Iris pigment epithelial cell (primary cell): ENCODE measurements at regions not wholly inside any gene's neighbourhood (a gene's known extent, or its start where the extent isn't known, plus 50 kb on each side); places are given as distances from the start of the nearest gene placed in this dataset.
"Not testable (repeated sequence)": the region's sequence is repeated elsewhere in the genome, so short reads cannot be mapped to it uniquely, and the experiment has no call there.

Source experiments
- DNase-seq: peaks from one replicate; pipeline ENCODE4 v3.0.0-alpha.2; 2011; ENCODE audit warnings: low read depth

DNA sequence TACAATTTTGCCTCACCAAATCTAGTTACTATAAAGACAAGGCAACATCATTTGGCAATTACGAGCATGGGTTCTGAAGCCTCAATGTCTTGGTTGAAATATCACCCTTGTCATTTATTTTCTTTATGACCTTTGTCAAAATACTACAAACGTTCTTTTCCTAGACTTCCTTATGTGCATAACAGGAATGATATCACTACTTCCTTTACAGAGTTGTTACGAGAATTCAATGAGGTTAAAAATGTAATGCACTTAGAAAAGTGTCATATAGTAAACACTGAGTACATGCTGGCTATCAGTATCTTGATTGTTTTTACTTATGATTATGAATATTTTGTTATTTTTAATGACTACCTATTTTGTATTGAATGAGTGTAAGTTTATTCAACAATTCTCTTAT, 640.9 kb upstream of the CCNG1 start:
- no peak for DNase-seq

GRCh38 chr5:162800301-162800700, 637.1 kb upstream of the CCNG1 start:
- DNase-seq: no peak

GRCh38 chr5:162801235-162801634, 636.2 kb upstream of the CCNG1 start:
- DNase-seq: no peak

DNA sequence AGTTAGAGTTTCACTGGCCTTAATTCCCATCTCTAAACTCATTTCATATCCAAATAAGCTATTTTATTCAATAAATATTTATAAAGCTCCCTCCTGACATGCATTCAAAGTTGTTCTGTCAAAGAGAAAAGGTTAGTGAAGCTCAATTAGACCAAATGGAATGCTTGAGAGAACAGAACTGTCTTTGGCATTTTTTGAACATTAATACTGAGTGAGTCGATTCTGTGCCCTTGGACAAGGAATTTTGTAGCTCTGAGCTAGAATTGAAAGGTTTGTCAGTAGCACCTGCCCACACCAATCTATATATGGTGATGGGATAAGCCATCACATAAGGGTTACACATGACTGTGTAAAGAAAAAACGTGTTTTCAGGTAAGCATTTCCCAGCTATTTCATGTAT, 631.2 kb upstream of the CCNG1 start:
- DNase-seq: no peak

DNA sequence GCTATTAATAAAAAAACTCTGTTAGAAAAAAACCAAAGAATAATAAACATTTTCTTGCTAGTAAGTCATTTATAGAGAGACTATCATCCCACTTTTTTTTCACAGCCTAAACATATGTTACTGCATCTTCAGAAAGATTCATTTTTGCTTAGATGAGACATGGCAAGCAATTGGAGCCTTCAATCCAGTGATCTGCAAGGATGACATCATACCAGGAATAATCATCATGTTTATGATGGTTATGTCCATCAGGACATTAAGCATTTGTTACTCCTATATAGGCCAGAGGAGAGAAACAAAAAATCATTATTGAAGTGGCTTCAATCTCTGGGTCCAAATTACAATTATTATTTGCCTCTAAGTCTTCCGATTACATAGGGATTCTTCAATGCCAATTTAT, 626.3 kb upstream of the CCNG1 start:
- DNase-seq: no peak

DNA sequence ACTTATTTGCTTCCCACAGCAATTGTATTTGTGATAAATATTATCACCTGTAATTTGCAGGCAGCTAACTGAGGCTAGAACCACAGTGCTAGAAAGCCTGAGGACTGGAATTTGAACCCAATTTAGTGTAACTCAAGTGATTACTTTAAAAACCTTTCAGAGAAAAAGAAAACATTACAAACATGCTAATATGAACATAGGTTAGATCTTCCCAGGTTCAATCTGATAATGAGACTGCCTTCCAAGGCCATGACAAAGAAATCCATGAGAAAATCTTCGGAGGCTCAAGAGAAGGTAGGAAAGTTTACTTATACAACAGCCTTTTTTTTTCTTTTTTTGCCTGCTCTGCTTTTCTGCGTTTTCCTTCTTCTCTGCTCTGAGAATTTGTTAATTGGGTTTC, 620.6 kb upstream of the CCNG1 start:
- DNase-seq: no peak

GRCh38 chr5:162817364-162817763, 620.0 kb upstream of the CCNG1 start:
- DNase-seq: no peak

DNA sequence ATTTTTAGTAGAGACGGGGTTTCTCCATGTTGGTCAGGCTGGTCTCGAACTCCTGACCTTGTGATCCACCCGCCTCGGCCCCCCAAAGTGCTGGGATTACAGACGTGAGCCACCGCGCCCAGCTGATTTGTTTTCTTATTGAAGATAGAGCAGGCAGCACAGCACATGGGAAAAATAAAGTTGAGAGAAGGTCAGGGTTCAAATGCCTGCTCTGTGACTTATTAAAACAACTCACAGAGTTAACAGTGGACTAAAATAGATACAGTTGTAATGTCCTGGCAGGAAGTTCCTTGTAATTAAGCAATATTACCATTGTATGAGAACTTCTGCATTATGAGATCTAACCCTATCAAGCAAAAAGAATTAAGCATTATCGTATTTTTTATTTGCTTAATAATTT, 615.7 kb upstream of the CCNG1 start:
- DNase-seq: not testable (repeated sequence)

GRCh38 chr5:162824360-162824759, 613.0 kb upstream of the CCNG1 start:
- DNase-seq: no peak

DNA sequence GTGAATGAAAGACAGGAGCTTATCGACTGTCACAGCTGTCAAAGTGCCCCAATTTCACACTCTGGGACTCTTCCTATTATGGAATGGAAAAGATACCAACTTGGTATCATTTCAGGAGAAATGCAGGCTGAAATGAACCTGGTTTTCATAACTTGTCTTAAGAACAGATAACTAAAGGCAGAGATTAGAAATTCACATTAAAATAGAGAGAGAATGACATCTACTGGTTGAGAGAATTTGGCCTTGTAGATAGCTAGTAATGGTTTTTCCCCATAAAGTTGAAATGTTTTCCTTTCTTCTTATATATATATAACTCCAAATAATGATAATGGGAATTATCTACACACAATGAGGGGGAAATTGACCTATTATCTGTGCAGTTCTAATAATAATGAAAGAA, 600.2 kb upstream of the CCNG1 start:
- no peak for DNase-seq

DNA sequence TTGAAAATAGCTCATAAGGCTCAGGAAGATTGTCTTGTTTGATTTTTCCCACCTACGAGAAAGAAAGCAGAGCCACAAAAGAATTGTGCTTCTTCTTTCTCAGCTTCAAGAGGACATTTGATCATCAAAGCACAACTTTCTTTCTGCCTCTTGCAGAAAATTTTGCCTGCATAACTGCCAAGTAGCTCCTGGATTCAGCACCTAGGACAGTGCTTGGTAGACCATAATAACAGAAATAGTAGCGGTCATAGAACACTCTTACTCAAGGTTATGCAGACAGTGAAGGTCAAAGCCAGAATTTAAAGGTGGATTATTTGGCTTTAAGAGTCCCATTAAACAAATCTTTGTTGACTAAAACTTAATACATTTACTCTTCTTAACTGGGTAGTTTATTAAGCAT, 594.7 kb upstream of the CCNG1 start:
- no peak for DNase-seq

- no peak for DNase-seq
These were observed 585.3 kb upstream of the CCNG1 start for GRCh38 chr5:162852134-162852533.

- DNase-seq: no peak
These were observed 578.6 kb upstream of the CCNG1 start for GRCh38 chr5:162858770-162859169.

DNA sequence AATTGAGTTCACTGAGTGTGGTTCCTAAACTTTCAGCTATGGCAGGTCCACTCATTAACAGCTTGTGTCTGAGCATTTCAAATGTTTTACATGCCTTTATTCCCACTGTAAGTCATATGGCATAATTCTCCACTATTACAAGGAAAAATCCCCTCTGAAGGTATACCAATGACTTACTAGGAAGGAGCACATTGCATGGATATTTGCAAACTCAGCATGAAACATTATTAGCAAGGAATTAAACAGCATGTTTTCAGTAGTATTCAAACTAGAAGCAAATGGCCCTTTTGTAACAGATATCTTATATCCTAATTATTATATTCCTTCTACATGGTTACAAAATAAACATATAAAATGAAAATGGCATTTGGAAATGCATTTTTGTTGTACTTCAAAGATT, 566.4 kb upstream of the CCNG1 start:
- no peak for DNase-seq

- DNase-seq: no peak
These were observed 554.8 kb upstream of the CCNG1 start for GRCh38 chr5:162882629-162883028.

- no peak for DNase-seq
These were observed 550.7 kb upstream of the CCNG1 start for GRCh38 chr5:162886717-162887116.

- no peak for DNase-seq
These were observed 549.1 kb upstream of the CCNG1 start for GRCh38 chr5:162888268-162888667.

GRCh38 chr5:162911873-162912272, 525.5 kb upstream of the CCNG1 start:
- DNase-seq: no peak

DNA sequence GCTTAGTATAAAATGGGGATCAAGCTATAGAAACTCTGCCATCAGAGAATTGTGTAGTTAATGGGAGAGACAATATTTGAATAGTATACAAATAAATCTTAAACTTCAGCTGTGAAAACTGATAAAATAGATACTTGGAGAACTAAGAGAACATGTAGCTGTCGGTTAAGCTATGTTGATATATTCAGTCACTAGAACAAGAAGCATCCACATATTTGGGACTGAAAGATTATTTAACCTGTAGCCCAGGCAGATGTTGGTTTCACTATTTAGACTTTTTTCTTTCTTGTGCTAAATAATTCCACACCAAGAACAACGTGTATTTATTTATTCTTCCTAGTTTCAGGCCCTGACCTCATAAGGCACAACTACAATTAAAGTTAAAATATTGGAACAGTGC, 521.0 kb upstream of the CCNG1 start:
- no peak for DNase-seq

- DNase-seq: no peak
These were observed 508.3 kb upstream of the CCNG1 start for GRCh38 chr5:162929104-162929503.

DNA sequence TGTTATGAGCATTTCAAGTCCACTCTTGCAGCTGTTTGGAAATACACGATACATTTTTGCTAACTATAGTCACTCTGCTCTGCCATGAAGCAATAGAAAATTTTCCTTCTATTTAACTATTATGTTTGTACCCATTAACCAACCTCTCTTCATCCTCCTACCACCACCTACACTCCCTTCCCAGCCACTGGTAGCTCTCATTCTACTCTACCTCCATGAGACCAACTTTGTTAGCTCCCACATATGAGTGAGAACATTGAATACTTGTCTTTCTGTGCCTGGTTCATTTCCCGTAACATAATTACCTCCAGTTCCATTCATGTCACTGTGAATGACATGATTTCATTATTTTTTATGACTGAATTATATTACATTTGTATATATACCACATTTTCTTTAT, 505.9 kb upstream of the CCNG1 start:
- DNase-seq: no peak

DNA sequence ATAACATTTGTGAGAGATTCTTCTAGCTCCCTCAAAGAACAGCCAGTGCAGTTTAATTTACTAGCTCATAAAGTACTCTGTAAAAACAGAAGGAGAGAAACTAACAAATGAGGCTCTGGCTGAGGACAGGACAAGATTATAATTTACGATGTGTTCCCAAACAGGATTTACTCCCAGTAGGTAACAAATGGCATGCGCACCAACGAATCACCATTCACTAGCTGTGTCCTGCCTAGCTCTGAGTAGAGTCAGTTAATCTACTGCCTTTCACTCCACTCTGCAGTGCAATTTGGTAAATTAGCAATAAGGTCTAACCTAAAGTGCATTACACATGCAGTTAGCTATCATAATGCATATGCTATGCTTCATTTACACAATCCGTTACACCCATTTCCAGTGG, 497.4 kb upstream of the CCNG1 start:
- DNase-seq: no peak

DNA sequence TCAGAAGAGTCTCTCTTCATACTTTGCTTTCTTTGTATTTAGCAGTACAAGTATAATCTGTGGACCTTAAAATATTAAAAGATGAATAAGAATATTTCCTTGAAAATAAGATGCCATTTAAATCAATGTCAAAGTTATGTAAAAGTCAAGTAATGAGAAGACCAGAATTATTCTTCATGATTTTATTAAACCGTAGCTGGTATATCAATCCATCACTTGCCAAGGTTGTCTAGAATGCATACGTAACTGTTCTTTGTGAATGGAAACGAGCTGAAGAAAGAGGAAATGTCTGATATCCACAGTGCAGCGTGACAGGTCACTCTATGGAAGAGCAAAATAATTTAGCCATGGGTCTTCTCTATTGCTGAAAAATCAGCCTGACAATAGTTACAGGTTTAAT, 488.7 kb upstream of the CCNG1 start:
- no peak for DNase-seq

- DNase-seq: no peak
These were observed 480.8 kb upstream of the CCNG1 start for GRCh38 chr5:162956570-162956969.

GRCh38 chr5:162964144-162964543, 473.3 kb upstream of the CCNG1 start:
- not testable (repeated sequence) for DNase-seq
